Glutamatergic neuron (in vitro differentiated cells): ENCODE measurements at regions not wholly inside any gene's neighbourhood (a gene's known extent, or its start where the extent isn't known, plus 50 kb on each side); places are given as distances from the start of the nearest gene placed in this dataset.
"Not testable (repeated sequence)": the region's sequence is repeated elsewhere in the genome, so short reads cannot be mapped to it uniquely, and the experiment has no call there.

ENCODE experiments used
- DNase-seq: peaks from one replicate; pipeline ENCODE4 v3.0.0; 2022
- H3K27ac Mint-ChIP-seq: one replicate; pipeline ENCODE4 v1.8.0; 2020; ENCODE audit warnings: mild to moderate bottlenecking, mixed read lengths, inconsistent platforms; ENCODE audit not compliant: unreplicated experiment
- H3K27me3 Mint-ChIP-seq: one replicate; pipeline ENCODE4 v1.8.0; 2020; ENCODE audit warnings: mild to moderate bottlenecking, moderate library complexity, mixed read lengths, inconsistent platforms; ENCODE audit not compliant: unreplicated experiment
- H3K36me3 Mint-ChIP-seq: one replicate; pipeline ENCODE4 v1.8.0; 2020; ENCODE audit warnings: mild to moderate bottlenecking, mixed read lengths, inconsistent platforms; ENCODE audit not compliant: unreplicated experiment
- H3K4me1 Mint-ChIP-seq: one replicate; pipeline ENCODE4 v1.8.0; 2020; ENCODE audit warnings: mild to moderate bottlenecking, low read depth, mixed read lengths, inconsistent platforms; ENCODE audit not compliant: unreplicated experiment
- H3K4me3 Mint-ChIP-seq: one replicate; pipeline ENCODE4 v1.8.0; 2020; ENCODE audit warnings: mild to moderate bottlenecking, mixed read lengths, inconsistent platforms; ENCODE audit not compliant: unreplicated experiment
- H3K9me3 Mint-ChIP-seq: one replicate; pipeline ENCODE4 v1.8.0; 2020; ENCODE audit warnings: mild to moderate bottlenecking, moderate library complexity, mixed read lengths, inconsistent platforms; ENCODE audit not compliant: unreplicated experiment
- TF ChIP-seq, protein P1 (sequence below): fragments of 200-600 bp; sonication (generic); IDR thresholded peaks from one replicate; pipeline ENCODE4 v1.5.0; 2021; ENCODE audit not compliant: partially characterized antibody, unreplicated experiment

DNA sequence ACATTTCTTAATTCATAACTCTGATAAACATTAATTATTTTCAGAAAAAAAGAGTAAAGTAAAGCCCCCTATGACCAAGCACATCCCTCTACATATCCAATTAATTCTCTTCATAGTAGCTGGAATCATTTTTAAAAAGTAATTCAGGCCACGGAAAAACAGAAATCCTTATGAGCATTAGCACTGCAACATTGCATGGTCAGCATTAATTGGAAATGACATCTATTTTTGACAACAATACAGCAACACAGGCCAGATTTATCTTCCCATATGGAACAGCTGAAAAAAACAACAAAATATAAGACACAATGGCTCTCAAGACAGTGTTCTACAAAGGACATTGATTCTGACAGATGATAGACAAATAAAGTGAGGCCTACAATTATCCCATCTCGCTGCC, 236.6 kb downstream of the TMA16 start:
- no peaks in the 10 kb centered on the region for H3K36me3 Mint-ChIP-seq
- no peak for DNase-seq
- H3K4me3 Mint-ChIP-seq: no peak overlapping the region
- H3K4me1 Mint-ChIP-seq: no peaks in the 10 kb centered on the region
- H3K27me3 Mint-ChIP-seq: peaks cover 2% of the 10 kb centered on the region
- H3K9me3 Mint-ChIP-seq: peaks cover 3% of the 10 kb centered on the region
- TF ChIP-seq, protein P1, sequence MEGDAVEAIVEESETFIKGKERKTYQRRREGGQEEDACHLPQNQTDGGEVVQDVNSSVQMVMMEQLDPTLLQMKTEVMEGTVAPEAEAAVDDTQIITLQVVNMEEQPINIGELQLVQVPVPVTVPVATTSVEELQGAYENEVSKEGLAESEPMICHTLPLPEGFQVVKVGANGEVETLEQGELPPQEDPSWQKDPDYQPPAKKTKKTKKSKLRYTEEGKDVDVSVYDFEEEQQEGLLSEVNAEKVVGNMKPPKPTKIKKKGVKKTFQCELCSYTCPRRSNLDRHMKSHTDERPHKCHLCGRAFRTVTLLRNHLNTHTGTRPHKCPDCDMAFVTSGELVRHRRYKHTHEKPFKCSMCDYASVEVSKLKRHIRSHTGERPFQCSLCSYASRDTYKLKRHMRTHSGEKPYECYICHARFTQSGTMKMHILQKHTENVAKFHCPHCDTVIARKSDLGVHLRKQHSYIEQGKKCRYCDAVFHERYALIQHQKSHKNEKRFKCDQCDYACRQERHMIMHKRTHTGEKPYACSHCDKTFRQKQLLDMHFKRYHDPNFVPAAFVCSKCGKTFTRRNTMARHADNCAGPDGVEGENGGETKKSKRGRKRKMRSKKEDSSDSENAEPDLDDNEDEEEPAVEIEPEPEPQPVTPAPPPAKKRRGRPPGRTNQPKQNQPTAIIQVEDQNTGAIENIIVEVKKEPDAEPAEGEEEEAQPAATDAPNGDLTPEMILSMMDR: no peak
- H3K27ac Mint-ChIP-seq: no peak overlapping the region

DNA sequence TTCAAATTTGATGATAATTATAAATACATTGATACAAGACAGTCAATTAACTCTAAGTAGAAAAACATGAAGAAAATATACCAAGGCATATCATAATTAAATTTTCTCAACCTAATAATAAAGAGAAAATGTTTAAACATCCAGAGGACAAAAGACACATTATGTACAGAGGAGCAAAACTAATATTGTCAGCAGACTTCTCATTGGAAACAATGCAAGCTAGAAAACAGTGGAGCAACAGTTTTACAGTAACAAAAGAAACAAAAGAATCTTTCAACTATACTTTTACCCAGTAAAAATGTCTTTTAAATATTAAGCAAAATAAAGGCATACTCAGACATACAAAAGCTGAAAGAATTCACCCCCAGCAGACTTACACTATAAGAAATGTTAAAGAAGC, 238.0 kb downstream of the TMA16 start:
- TF ChIP-seq, protein P1: no peak
- Mint-ChIP-seq H3K27ac (no peak overlapping the region), H3K27me3 (peaks cover 2% of the 10 kb centered on the region), H3K9me3 (peaks cover 3% of the 10 kb centered on the region), H3K4me1 (no peaks in the 10 kb centered on the region), H3K4me3 (no peak overlapping the region), H3K36me3 (no peaks in the 10 kb centered on the region)
- no peak for DNase-seq

GRCh38 chr4:163736876-163737275, 242.4 kb downstream of the TMA16 start:
- TF ChIP-seq, protein P1: no peak
- no peak for DNase-seq
- H3K4me1 Mint-ChIP-seq: no peaks in the 10 kb centered on the region
- H3K36me3 Mint-ChIP-seq: no peaks in the 10 kb centered on the region
- no peak overlapping the region for H3K4me3 Mint-ChIP-seq
- H3K27me3 Mint-ChIP-seq: no peaks in the 10 kb centered on the region
- H3K9me3 Mint-ChIP-seq: peaks cover 3% of the 10 kb centered on the region
- H3K27ac Mint-ChIP-seq: no peak overlapping the region

- H3K27ac Mint-ChIP-seq, H3K9me3 Mint-ChIP-seq, H3K27me3 Mint-ChIP-seq, H3K4me3 Mint-ChIP-seq, H3K4me1 Mint-ChIP-seq, DNase-seq, H3K36me3 Mint-ChIP-seq: not testable (repeated sequence)
Measured at GRCh38 chr4:163737846-163738245, 243.4 kb downstream of the TMA16 start.

DNA sequence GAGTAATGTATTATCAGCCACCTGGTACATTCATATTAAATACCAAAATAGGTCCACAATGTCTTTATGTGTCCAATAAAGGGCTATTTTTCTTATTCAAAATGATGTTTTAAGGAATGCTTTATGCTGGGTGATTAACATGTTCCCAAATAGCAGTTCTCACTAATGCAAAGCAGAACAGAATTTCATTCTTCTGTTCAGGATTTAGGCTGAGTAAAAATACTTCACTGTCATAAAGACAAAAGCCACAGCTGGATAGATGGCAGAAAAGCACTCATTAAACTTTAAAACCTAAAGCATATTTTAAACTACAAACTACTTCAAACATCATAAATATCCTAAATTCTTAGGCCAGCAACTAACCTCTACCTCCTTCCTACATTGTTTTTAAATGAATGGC, 244.0 kb downstream of the TMA16 start:
- no peaks in the 10 kb centered on the region for H3K36me3 Mint-ChIP-seq
- H3K9me3 Mint-ChIP-seq: no peaks in the 10 kb centered on the region
- H3K27me3 Mint-ChIP-seq: peaks cover 2% of the 10 kb centered on the region
- TF ChIP-seq, protein P1: no peak
- no peak overlapping the region for H3K4me3 Mint-ChIP-seq
- no peak overlapping the region for H3K27ac Mint-ChIP-seq
- no peaks in the 10 kb centered on the region for H3K4me1 Mint-ChIP-seq
- no peak for DNase-seq

- Mint-ChIP-seq H3K4me3 (no peak overlapping the region), H3K27ac (no peak overlapping the region), H3K9me3 (no peaks in the 10 kb centered on the region), H3K36me3 (no peaks in the 10 kb centered on the region), H3K4me1 (no peaks in the 10 kb centered on the region), H3K27me3 (peaks cover 2% of the 10 kb centered on the region)
- TF ChIP-seq, protein P1: no peak
- no peak for DNase-seq
Measured at GRCh38 chr4:163744861-163745260, 250.4 kb downstream of the TMA16 start.
